Heart left ventricle (tissue), 13 donors: ENCODE measurements at regions not wholly inside any gene's neighbourhood (a gene's known extent, or its start where the extent isn't known, plus 50 kb on each side); places are given as distances from the start of the nearest gene placed in this dataset.

Source experiments
- CTCF ChIP-seq, 12 donors: fragments of 200-600 bp; sonication (generic) in 4 of 12; IDR thresholded peaks; one replicate each; pipeline versions ENCODE4 v1.5.0 to v1.8.0; 2018 to 2022; ENCODE audit warnings: antibody characterized with exemption in 12 of 12, mild to moderate bottlenecking in 5 of 12
- POLR2A ChIP-seq, 2 donors: fragments of 450-650 bp; IDR thresholded peaks; one replicate each; pipeline ENCODE4 v1.6.1; 2017; ENCODE audit warnings: antibody characterized with exemption in 2 of 2, mild to moderate bottlenecking in 2 of 2, moderate library complexity in 2 of 2
- donor health status: ischemic (EF 13 %, LVEDD 7.1; RV severe dilation, severe dysfunction).
- donor health status: DM: no; HTN: yes; CAD: no.
- donor health status: DM: no; HTN: no; CAD: no.
- donor health status: ischemic (EF 25% LVEDD 6.9; RV normal size, moderate dysfunction).
- donor health status: ischemic (EF 25% LVEDD 5.7; RV mildly dilated, moderate dysfunction).
- donor health status: ischemic (EF 35%, LVEDD 5.7; RV mildly dilated, moderate dysfunction).
- donor health status: nonischemic (EF 11% LVEDD 7.7; RV severe dilation, severe dysfunction).
- donor health status: DM: yes; HTN: yes; CAD: no.
- donor health status: PGD.
- donor health status: ischemic (EF 29% LVEDD 5.4; RV normal size, mild dysfunction).
- donor health status: nonischemic (EF 23%, LVEDD 6.1; RV moderate dilation, normal function).

GRCh38 chr4:112063260-112063659 lies 82.0 kb upstream of the FAM241A start:
- TF ChIP-seq CTCF (IDR thresholded peaks at IDR 0.05) (no peak), POLR2A (IDR thresholded peaks at IDR 0.05) (no peak)
